ENCODE measurements at regions not wholly inside any gene's neighbourhood (a gene's known extent, or its start where the extent isn't known, plus 50 kb on each side); places are given as distances from the start of the nearest gene placed in this dataset.

DNA sequence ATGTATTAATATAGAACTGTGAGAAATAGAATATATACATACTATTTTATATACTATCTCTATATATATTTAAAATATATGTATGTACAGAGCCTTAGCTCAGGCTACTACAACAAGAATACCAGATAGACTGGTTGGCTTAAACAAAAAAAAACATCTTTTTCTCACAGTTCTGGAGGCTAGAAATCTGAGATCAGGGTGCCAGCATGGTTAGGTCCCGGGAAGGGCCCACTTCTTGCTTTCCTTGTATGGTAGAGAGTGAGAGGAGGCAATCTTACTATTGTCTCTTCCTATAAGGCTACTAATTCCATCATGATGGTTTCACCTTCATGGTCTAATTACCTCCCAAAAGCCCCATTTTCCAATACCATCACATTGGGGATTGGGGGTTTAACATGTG, 613.0 kb downstream of the ZNF608 start:
- TF ChIP-seq POLR2A (IDR thresholded peaks at IDR 0.05) (no peak), CTCF (IDR thresholded peaks at IDR 0.05) (no peak)
